B cell (primary cell): ENCODE measurements at regions not wholly inside any gene's neighbourhood (a gene's known extent, or its start where the extent isn't known, plus 50 kb on each side); places are given as distances from the start of the nearest gene placed in this dataset.

Experiments
- ATAC-seq: fragments of 200-7000 bp; cut with Tn5 transposase; one replicate; pipeline ENCODE4 v1.10.0; 2021; ENCODE audit warnings: low read depth, mild to moderate bottlenecking, moderate number of reproducible peaks, moderate library complexity
- CTCF ChIA-PET: fragments of 350-600 bp; sonication (Branson Sonifier 250); formaldehyde crosslinking; loops from one replicate; lab custom pipeline; 2021; ENCODE audit warnings: antibody characterized with exemption, inconsistent platforms; lab: Charles Lee
- POLR2A ChIA-PET: fragments of 350-600 bp; sonication (Branson Sonifier 250); formaldehyde crosslinking; loops from one replicate; lab custom pipeline; 2021; ENCODE audit warnings: antibody characterized with exemption; lab: Charles Lee
- DNase-seq: peaks from one replicate; pipeline ENCODE4 v3.0.0; 2013
- H2AFZ ChIP-seq: 2 replicates; pipeline ENCODE4 v1.6.1; 2012; ENCODE audit warnings: mild to moderate bottlenecking, low read depth, low read length; ENCODE audit not compliant: insufficient read depth, poor library complexity, severe bottlenecking
- H3K27ac ChIP-seq, 2 donors: 1 replicate in 1 of 2; 2 replicates in 1 of 2; pipeline ENCODE4 v1.5.1; 2012 to 2013; ENCODE audit warnings: low read length in 2 of 2, mild to moderate bottlenecking in 2 of 2, moderate library complexity in 1 of 2
- H3K27me3 ChIP-seq, 4 experiments: fragments of 200-600 bp in 1 of 4; sonication (generic) in 1 of 4; replicated peaks in 1 of 4; 1 replicate in 2 of 4; 2 replicates in 2 of 4; pipeline versions ENCODE4 v1.6.1 to v1.7.0; 2013 to 2016; ENCODE audit warnings: low read length in 3 of 4, mild to moderate bottlenecking in 2 of 4, mixed read lengths in 1 of 4, moderate library complexity in 1 of 4; ENCODE audit not compliant: insufficient read depth in 4 of 4, control insufficient read depth in 3 of 4; ENCODE audit errors: control extremely low read depth in 1 of 4
- H3K36me3 ChIP-seq, 2 experiments: replicated peaks in 1 of 2; 1 replicate in 1 of 2; 2 replicates in 1 of 2; pipeline versions ENCODE4 v1.6.1 to v1.7.1; 2013; ENCODE audit warnings: low read length in 1 of 2; ENCODE audit not compliant: insufficient read depth in 2 of 2, control insufficient read depth in 1 of 2; ENCODE audit errors: control extremely low read depth in 1 of 2, extremely low read depth in 1 of 2
- H3K4me1 ChIP-seq, 2 donors: fragments of 200-600 bp in 1 of 2; sonication (generic) in 1 of 2; 1 replicate in 1 of 2; 2 replicates in 1 of 2; pipeline versions ENCODE4 v1.5.1 to v1.6.1; 2013 to 2017; ENCODE audit warnings: low read length in 2 of 2; ENCODE audit not compliant: control insufficient read depth in 2 of 2, insufficient read depth in 2 of 2
- H3K4me2 ChIP-seq: replicated peaks from 2 replicates; pipeline ENCODE3; 2012; ENCODE audit warnings: mild to moderate bottlenecking, low read depth, low read length; ENCODE audit not compliant: poor library complexity, severe bottlenecking
- H3K4me3 ChIP-seq, 5 experiments: fragments of 200-600 bp in 1 of 5; sonication (generic) in 1 of 5; 1 replicate in 3 of 5; 2 replicates in 2 of 5; pipeline versions ENCODE4 v1.5.1 to v1.7.0; 2011 to 2016; ENCODE audit warnings: low read length in 4 of 5, mild to moderate bottlenecking in 4 of 5, low read depth in 2 of 5, control low read depth in 1 of 5, moderate library complexity in 1 of 5; ENCODE audit not compliant: insufficient read depth in 1 of 5; ENCODE audit errors: control extremely low read depth in 1 of 5, extremely low read depth in 1 of 5
- H3K79me2 ChIP-seq: fragments of 200-600 bp; sonication (generic); one replicate; pipeline ENCODE4 v1.6.0; 2016; ENCODE audit warnings: low read length; ENCODE audit not compliant: control insufficient read depth, insufficient read depth
- H3K9ac ChIP-seq: fragments of 200-600 bp; sonication (generic); 2 replicates; pipeline ENCODE4 v1.6.1; 2017; ENCODE audit warnings: mild to moderate bottlenecking, low read length, moderate library complexity
- H3K9me3 ChIP-seq, 3 donors: one replicate each; pipeline versions ENCODE4 v1.6.1 to v1.7.1; 2013; ENCODE audit warnings: low read length in 2 of 3; ENCODE audit not compliant: control insufficient read depth in 2 of 3, insufficient read depth in 1 of 3; ENCODE audit errors: control extremely low read depth in 1 of 3
- H4K20me1 ChIP-seq: 2 replicates; pipeline ENCODE4 v1.6.0; 2012; ENCODE audit warnings: mild to moderate bottlenecking, low read length; ENCODE audit not compliant: insufficient read depth, control insufficient read depth, poor library complexity, severe bottlenecking
- H3K27ac Mint-ChIP-seq: one replicate; pipeline ENCODE4 v1.8.0; 2021; ENCODE audit warnings: mixed read lengths
- H3K27me3 Mint-ChIP-seq: one replicate; pipeline ENCODE4 v1.8.0; 2021; ENCODE audit warnings: mixed read lengths
- H3K4me1 Mint-ChIP-seq: one replicate; pipeline ENCODE4 v1.8.0; 2021; ENCODE audit warnings: mixed read lengths
- H3K4me3 Mint-ChIP-seq: one replicate; pipeline ENCODE4 v1.8.0; 2021; ENCODE audit warnings: mixed read lengths
- H3K9me3 Mint-ChIP-seq: one replicate; pipeline ENCODE4 v1.8.0; 2022; ENCODE audit warnings: mixed read lengths; ENCODE audit not compliant: insufficient read depth
- CTCF ChIP-seq: fragments of 200-600 bp; IDR thresholded peaks from one replicate; pipeline ENCODE4 v1.8.0; 2022; ENCODE audit warnings: antibody characterized with exemption, mild to moderate bottlenecking
- EZH2 ChIP-seq: IDR thresholded peaks from 2 replicates; pipeline ENCODE4 v1.6.1; 2012; ENCODE audit warnings: borderline replicate concordance, low read depth, mild to moderate bottlenecking, moderate library complexity, low read length; ENCODE audit not compliant: insufficient read depth, poor library complexity, severe bottlenecking
- WGBS: methylation state at CpG from one replicate; pipeline ENCODE4 v1.1.5; 2013; ENCODE audit warnings: missing lambda C conversion rate; ENCODE audit not compliant: insufficient coverage; 5-methylcytosine and 5-hydroxymethylcytosine counted together
- intact Hi-C: fragments of 100-400 bp; cut with micrococcal nuclease; formaldehyde crosslinking; loops from one replicate; pipeline ENCODE4 v1.10.0; 2022

DNA sequence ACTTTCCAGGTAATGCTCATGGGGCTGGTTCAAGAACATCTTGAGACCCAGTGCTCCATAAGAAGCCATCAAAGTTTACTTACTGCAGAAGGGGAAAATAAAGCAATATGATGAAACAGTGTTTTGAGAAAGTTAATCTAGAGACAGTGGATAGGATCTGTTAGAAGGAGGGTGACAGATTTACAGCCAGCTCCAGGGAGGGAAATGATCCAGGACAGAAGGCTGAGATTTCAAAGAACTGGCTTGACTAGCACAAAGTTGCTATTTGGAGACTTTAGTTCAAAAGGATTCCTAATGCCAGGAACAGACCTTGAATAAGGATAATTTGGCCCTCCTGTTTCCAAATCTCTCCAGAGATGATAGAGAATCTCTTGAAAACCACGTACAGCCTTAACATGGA, 166.5 kb upstream of the NECTIN3 start:
- H3K9ac ChIP-seq, result no peak overlapping the region
- no CpG with 5 or more reads among the region's 1 CpG for WGBS
- H3K4me3 ChIP-seq, result no peak overlapping the region
- CTCF ChIA-PET, result no interaction called here
- POLR2A ChIA-PET, result no interaction called here
- H3K4me1 ChIP-seq, result no peaks in the 10 kb centered on the region
- H2AFZ ChIP-seq, result no peak overlapping the region
- no peak overlapping the region for H3K27ac ChIP-seq
- no peaks in the 10 kb centered on the region for H4K20me1 ChIP-seq
- H3K4me2 ChIP-seq, result no peak overlapping the region
- TF ChIP-seq EZH2 (no peak), CTCF (no peak)
- no peaks in the 10 kb centered on the region for H3K27me3 Mint-ChIP-seq
- H3K9me3 Mint-ChIP-seq, result no peaks in the 10 kb centered on the region
- H3K4me1 Mint-ChIP-seq, result no peaks in the 10 kb centered on the region
- H3K79me2 ChIP-seq, result no peaks in the 10 kb centered on the region
- no peak overlapping the region for H3K27ac Mint-ChIP-seq
- no peaks in the 10 kb centered on the region for H3K36me3 ChIP-seq
- H3K4me3 Mint-ChIP-seq, result no peak overlapping the region
- no peaks in the 10 kb centered on the region for H3K27me3 ChIP-seq
- no peaks in the 10 kb centered on the region for H3K9me3 ChIP-seq
- intact Hi-C loops, result no loop called here
- no peak for DNase-seq
- ATAC-seq, result no peak

DNA sequence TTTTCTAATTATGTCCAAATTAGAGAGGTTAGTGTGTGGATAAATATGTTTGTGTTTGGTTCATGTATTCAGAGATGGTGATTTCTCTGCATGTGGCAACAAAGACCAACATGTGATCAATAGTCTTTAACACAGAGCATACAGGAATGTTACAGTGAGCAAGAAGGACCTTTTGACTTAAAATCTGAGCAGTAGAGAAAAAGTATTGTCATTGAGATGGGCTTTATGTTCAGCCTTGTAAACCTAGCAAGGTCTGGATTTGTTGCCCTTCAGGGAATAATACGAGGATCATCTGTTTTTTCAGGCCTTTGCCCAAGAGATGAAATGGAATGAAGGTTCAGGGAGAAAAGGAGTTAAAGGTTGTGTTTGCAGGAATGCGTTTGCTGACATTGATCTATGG, 161.8 kb upstream of the NECTIN3 start:
- H3K4me3 ChIP-seq, result no peak overlapping the region
- intact Hi-C loops, result no loop called here

More for the DNA sequence above, 161.8 kb upstream of the NECTIN3 start:
- no peaks in the 10 kb centered on the region for H3K27me3 ChIP-seq
- H4K20me1 ChIP-seq, result no peaks in the 10 kb centered on the region
- H3K27ac ChIP-seq, result no peak overlapping the region
- CTCF ChIA-PET, result no interaction called here
- no peaks in the 10 kb centered on the region for H3K9me3 ChIP-seq
- DNase-seq, result no peak
- H3K4me1 Mint-ChIP-seq, result no peaks in the 10 kb centered on the region
- no peaks in the 10 kb centered on the region for H3K36me3 ChIP-seq
- H3K9me3 Mint-ChIP-seq, result no peaks in the 10 kb centered on the region
- H3K79me2 ChIP-seq, result no peaks in the 10 kb centered on the region
- POLR2A ChIA-PET, result no interaction called here
- no peak for TF ChIP-seq EZH2
- no peak for TF ChIP-seq CTCF
- ATAC-seq, result no peak
- no peak overlapping the region for H3K27ac Mint-ChIP-seq
- no peaks in the 10 kb centered on the region for H3K4me1 ChIP-seq
- H3K4me3 Mint-ChIP-seq, result no peak overlapping the region
- no peak overlapping the region for H3K9ac ChIP-seq
- no peaks in the 10 kb centered on the region for H3K27me3 Mint-ChIP-seq
- H3K4me2 ChIP-seq, result no peak overlapping the region
- H2AFZ ChIP-seq, result no peak overlapping the region
- 86% methylated on average over 2 of the region's 2 CpGs for WGBS
